HG02588 (cell line): ENCODE measurements at regions not wholly inside any gene's neighbourhood (a gene's known extent, or its start where the extent isn't known, plus 50 kb on each side); places are given as distances from the start of the nearest gene placed in this dataset.
"Not testable (repeated sequence)": the region's sequence is repeated elsewhere in the genome, so short reads cannot be mapped to it uniquely, and the experiment has no call there.

Experiments
- ATAC-seq: cut with Tn5 transposase; IDR thresholded peaks from one replicate; pipeline ENCODE4 v1.9.1; 2021; ENCODE audit warnings: mild to moderate bottlenecking, moderate library complexity; ENCODE audit not compliant: unreplicated experiment

- no peak for ATAC-seq
Observed at GRCh38 chr7:67463983-67464382, 467.4 kb downstream of the TYW1 start.

DNA sequence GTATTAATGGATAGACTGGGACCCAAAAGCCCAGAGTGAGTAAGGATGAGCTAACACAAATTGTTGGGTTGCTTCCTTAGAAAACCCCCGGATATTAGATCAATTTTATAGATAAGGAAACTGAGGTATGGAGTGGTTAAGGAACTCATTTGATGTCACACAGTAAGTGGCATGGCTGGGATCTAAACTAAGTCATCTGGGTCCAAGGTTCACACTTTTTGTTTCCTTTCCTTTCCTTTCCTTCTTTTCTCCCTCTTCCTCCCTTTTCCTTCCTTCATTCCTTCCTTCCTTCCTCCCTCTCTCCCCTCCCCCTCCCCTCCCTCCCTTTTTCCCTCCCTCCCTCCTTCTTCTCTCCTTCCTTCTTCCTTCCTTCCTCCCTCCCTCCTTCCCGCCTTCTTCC is 469.5 kb downstream of the TYW1 start:
- ATAC-seq, result no peak

- no peak for ATAC-seq
Observed at GRCh38 chr7:67470256-67470751, 473.7 kb downstream of the TYW1 start.

GRCh38 chr7:67475293-67475692 is 478.7 kb downstream of the TYW1 start:
- ATAC-seq, result no peak

DNA sequence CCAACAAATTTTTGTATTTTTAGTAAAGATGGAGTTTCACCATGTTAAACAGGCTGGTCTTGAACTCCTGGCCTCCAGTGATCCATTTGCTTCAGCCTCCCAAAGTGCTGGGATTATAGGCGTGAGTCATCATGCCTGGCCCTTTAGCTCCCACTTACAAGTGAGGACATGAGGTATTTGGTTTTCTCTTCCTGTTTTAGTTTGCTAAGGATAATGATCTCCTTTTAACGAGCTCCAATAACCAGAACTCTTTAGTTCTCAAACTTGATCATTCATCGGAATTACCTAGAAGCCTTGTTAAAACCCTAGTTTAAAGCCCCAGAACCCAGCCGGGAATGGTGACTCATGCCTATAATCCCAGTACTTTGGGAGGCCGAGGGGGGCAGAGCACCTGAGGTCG is 481.4 kb downstream of the TYW1 start:
- ATAC-seq, result no peak

DNA sequence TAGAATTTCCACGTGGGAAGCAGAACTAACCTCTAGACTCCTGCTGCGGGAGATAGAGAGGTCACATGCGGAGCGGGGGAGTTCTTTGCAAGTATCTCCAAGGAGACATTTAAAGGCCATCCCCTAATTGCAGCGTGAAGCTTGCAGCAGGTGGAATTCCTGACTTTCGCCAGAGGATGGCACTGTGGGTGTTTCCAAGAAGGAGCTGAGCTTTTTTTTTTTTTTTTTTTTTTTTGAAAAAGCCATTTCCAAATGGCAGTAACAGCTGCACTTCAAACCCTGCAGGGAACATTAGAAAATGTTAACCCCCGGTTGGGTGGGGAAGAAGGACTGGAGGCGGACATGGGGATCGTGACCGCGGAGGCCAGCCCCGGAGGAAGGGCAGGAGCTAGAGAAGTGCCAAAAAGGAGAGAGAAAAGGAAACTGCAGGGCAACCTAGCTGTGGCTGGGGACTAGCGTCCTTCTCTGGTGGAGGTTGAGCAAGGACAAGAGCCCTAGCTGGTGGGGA is 487.7 kb downstream of the TYW1 start:
- no peak for ATAC-seq

- no peak for ATAC-seq
Observed at GRCh38 chr7:67486401-67486800, 489.8 kb downstream of the TYW1 start.

DNA sequence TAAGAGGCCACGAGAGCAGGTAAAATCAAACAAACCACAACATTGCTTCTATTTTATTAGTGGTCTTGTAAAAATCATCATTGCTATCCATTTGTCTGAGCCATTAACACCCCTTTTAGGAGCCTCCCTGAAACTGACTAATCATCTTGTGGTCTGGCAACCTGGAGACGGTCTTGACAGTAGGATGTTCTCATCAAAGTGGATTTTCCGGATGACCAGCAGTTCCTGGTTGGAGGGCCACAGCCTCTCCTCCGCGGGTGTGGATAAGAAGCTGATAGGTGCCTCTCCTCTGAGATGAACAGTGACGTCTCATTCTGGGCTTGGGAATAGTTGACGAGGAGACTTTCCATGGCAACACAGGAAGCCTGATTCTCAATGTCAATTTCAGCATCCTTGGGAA is 490.7 kb downstream of the TYW1 start:
- ATAC-seq, result no peak

DNA sequence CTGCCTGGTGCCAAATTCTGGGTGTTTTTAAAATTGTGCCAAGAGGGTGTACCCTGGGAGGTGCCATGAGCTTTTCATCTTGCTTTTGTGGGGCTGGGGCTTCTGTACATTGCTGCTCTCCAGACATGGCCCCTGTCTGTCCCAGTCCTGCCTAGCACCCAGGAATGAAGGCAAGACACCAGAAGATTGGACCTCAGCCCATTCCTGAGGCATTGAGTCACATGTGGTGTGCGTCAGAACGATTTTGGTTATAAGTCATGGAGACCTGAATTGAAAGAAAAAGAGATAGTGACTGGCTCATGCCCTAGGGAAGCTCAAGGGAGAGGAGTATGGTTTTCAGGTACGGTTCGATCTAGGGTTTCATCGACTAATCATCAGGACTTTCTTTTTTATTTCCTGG is 493.2 kb downstream of the TYW1 start:
- ATAC-seq, result no peak

DNA sequence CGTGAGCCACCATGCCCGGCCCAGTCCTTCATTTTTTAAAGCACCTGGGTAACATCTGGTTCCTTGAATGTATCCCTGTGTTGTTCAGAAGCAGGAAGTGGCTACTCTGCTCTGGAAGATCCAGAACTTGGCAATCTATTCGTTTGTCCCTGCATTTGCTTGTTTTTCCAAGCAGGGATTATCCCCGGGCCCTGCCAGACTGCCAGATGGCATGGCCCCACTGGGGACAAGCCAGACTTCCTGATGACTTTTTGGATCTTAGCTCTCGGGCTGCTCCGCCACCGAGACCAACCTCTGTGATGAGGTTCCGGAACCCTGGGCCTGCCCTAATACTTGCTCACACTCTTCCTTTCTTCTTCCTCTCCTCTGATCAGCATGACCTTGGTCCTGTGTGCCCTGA is 496.7 kb downstream of the TYW1 start:
- ATAC-seq, result no peak

- ATAC-seq, result no peak
Observed at GRCh38 chr7:67496589-67496988, 500.0 kb downstream of the TYW1 start.

GRCh38 chr7:67497914-67498313 is 501.3 kb downstream of the TYW1 start:
- not testable (repeated sequence) for ATAC-seq

- ATAC-seq, result no peak
Observed at GRCh38 chr7:67502929-67503328, 506.3 kb downstream of the TYW1 start.

- no peak for ATAC-seq
Observed at GRCh38 chr7:67505449-67505848, 508.8 kb downstream of the TYW1 start.

DNA sequence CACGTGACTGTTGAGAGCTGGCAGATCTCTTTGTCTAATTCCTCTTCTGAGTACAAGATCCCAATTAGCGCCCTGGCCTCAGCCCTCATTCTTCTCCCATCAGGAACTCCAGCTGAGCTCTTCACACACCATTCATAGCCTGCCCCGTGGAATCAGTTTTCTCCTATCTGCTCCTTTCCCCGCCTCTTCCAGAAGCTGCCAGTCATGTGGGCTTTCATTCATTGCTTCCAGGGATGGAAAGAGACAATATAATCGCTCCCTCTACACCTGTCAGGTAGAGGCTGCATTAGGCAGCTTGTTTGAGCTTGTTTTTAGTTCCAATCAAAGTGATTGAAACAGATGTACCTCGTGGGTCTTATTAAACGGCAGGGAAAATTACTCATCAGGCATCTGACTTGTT is 515.8 kb downstream of the TYW1 start:
- no peak for ATAC-seq

DNA sequence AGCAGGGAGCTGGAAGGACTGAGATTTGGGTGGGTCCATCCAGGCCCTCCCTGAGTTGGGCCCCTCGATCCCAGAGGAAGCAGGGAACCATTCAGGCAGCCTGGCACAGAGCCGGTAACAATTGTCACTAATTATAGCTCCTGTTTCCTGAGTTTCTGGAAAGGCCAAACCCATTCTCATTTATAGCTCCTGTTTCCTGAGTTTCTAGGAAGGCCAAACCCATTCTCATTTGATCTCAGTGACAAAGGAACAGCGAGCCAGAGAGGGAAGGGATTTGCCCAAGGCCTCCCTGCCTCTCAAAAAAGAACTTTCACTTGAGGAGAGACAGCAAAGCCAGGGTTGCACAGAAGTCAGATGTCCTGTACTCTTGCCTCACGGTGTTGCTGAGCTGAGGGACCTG is 521.9 kb downstream of the TYW1 start:
- no peak for ATAC-seq

DNA sequence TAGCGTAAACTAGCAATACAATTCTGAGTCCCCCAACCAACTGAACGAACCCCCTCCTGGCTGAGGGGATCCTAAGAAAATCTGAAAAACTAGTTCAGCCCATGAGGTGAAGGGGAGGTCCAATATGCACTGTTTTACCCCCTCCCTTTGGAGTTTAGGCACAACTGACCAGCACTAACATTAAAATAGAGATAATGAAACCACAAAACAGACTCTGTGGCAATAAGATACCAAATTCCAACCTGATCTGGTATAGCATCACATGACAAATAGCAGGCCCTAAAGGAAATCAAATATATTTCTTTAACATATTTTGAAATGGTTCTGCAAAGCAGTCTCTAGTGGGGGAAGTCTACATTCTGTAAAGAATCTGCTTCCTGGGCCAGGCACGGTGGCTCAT is 522.5 kb downstream of the TYW1 start:
- ATAC-seq, result no peak

DNA sequence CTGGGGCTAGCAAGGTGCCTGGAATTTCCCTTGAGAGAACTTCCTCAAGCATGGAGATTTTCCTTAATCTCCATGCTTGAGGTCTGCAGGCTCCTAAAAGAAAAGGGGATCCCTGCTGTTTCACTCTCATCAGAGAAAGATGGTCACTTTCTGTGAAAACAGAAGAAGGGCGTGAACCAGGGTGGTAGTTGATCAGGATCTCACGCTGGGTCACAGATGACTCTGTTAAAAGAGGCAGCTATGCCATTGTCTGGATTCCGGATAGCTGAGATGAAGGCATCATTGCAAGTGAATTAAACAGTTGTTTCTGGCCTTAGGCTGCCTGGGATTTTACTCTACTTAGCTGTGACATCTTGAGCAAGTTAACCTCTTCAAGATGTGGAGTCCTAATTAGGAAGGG is 525.9 kb downstream of the TYW1 start:
- ATAC-seq, result no peak

DNA sequence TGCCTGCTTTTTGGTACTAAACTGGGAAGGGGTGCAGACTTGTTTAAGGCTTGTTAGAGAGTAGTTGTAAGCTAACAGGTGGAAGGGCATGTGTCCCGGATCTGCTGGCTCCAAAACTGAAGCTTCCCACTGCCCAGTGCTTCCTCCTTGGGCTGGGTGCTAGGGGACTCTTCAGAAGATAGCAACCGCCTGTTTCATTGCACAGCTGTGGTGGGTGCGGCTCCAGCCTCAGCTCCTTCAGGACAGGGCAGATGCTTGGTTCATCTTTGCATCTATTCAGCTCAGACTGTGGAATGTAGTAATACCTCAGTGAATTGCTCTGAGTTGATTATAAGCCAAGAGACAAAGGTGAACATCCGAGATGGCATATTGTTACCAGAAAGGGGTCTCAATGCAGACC is 527.1 kb downstream of the TYW1 start:
- ATAC-seq, result no peak

DNA sequence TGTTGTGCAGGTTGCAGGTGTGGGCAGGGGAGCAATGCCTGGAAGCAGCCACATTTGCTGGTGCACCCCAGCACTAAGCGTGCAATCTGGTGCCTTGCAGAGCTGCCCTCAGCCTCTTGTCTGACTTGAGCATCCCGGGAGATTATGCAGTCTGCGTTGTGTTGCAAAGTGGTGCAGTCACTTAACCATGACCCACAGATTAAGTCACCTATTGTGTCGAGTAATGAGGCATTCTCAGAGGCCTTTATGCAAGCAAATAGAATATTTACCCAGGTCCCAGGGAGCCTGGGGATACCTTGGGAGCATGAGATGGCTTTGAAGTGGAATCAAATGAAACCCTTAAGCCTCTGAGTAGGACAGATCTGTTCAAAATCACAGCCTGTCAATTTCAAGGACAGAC is 529.0 kb downstream of the TYW1 start:
- no peak for ATAC-seq

- ATAC-seq, result no peak
Observed at GRCh38 chr7:67535241-67535989, 538.8 kb downstream of the TYW1 start.

DNA sequence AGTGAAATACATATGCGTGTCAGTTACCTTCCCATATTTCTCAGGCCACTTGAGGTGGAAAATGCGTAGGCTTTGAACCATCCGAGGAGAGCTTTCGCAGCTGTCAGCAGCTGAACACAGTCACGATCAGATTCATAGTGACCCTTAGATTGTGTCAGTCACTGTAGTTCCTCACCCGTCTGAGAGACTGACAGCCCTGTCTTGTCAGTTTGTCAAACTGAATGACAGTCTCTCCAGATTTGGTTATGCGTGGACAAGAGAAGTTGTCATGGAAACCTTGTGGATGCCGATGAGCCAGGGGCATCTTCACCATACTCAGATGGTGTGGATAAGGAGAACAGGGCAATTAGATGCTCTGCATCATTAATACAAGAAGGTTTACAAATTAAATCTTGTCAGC is 546.3 kb downstream of the TYW1 start:
- ATAC-seq, result no peak
